ENCODE measurements at regions not wholly inside any gene's neighbourhood (a gene's known extent, or its start where the extent isn't known, plus 50 kb on each side); places are given as distances from the start of the nearest gene placed in this dataset.

GRCh38 chr14:101233808-101234207, 327.5 kb upstream of the DIO3 start:
- DNase-seq: no peak

GRCh38 chr14:101234244-101234937, 326.9 kb upstream of the DIO3 start:
- DNase-seq: no peak

GRCh38 chr14:101234999-101235334, 326.3 kb upstream of the DIO3 start:
- no peak for DNase-seq

- DNase-seq: no peak
Observed at GRCh38 chr14:101235335-101236103, 325.8 kb upstream of the DIO3 start.

GRCh38 chr14:101236496-101237251, 324.6 kb upstream of the DIO3 start:
- DNase-seq: no peak

- DNase-seq: no peak
Observed at GRCh38 chr14:101237252-101237616, 324.1 kb upstream of the DIO3 start.

GRCh38 chr14:101239065-101239464, 322.2 kb upstream of the DIO3 start:
- DNase-seq: no peak

- DNase-seq: no peak
Observed at GRCh38 chr14:101241147-101241546, 320.1 kb upstream of the DIO3 start.

- no peak for DNase-seq
Observed at GRCh38 chr14:101241807-101242278, 319.5 kb upstream of the DIO3 start.

GRCh38 chr14:101242442-101243385, 318.6 kb upstream of the DIO3 start:
- DNase-seq: no peak

GRCh38 chr14:101243587-101244338, 317.5 kb upstream of the DIO3 start:
- DNase-seq: no peak

- DNase-seq: no peak
Observed at GRCh38 chr14:101246894-101247841, 314.1 kb upstream of the DIO3 start.

- no peak for DNase-seq
Observed at GRCh38 chr14:101247842-101248725, 313.2 kb upstream of the DIO3 start.

GRCh38 chr14:101248840-101249675, 312.2 kb upstream of the DIO3 start:
- DNase-seq: no peak

- DNase-seq: no peak
Observed at GRCh38 chr14:101249676-101250036, 311.6 kb upstream of the DIO3 start.

- no peak for DNase-seq
Observed at GRCh38 chr14:101250336-101250947, 310.9 kb upstream of the DIO3 start.

- no peak for DNase-seq
Observed at GRCh38 chr14:101250948-101251811, 310.1 kb upstream of the DIO3 start.

Measured in activated CD4-positive, alpha-beta T cell treated with anti-CD3 and anti-CD28 coated beads for 1 hour (primary cell).